Left forelimb (tissue), 1 donor: ENCODE measurements at regions not wholly inside any gene's neighbourhood (a gene's known extent, or its start where the extent isn't known, plus 50 kb on each side); places are given as distances from the start of the nearest gene placed in this dataset.
"Not testable (repeated sequence)": the region's sequence is repeated elsewhere in the genome, so short reads cannot be mapped to it uniquely, and the experiment has no call there.

Experiments used
- DNase-seq: peaks from one replicate; pipeline ENCODE4 v3.0.0-alpha.2; 2018; ENCODE audit warnings: low spot score

GRCh38 chr10:25867321-25867720 lies 66.7 kb upstream of the MYO3A start:
- no peak for DNase-seq

- no peak for DNase-seq
These were observed 64.9 kb upstream of the MYO3A start for GRCh38 chr10:25869067-25869591.

GRCh38 chr10:25869609-25870008 lies 64.4 kb upstream of the MYO3A start:
- DNase-seq = no peak

- not testable (repeated sequence) for DNase-seq
These were observed 59.6 kb upstream of the MYO3A start for GRCh38 chr10:25874402-25874801.

GRCh38 chr10:25875556-25876165 lies 58.4 kb upstream of the MYO3A start:
- DNase-seq = peak; percentile 69

GRCh38 chr10:25877296-25877695 lies 56.7 kb upstream of the MYO3A start:
- no peak for DNase-seq
